Ishikawa (cell line): ENCODE measurements at regions not wholly inside any gene's neighbourhood (a gene's known extent, or its start where the extent isn't known, plus 50 kb on each side); places are given as distances from the start of the nearest gene placed in this dataset.

Source experiments
- CREB1 ChIP-seq: IDR thresholded peaks from 2 replicates; pipeline ENCODE4 v1.6.1; 2012; ENCODE audit warnings: low read depth
- EGR1 ChIP-seq: IDR thresholded peaks from 2 replicates; pipeline ENCODE4 v1.6.1; 2012
- EP300 ChIP-seq: IDR thresholded peaks from 2 replicates; pipeline ENCODE4 v1.6.1; 2012; ENCODE audit warnings: borderline replicate concordance
- TF ChIP-seq, protein P1 (sequence below): IDR thresholded peaks from 2 replicates; pipeline ENCODE4 v1.6.1; 2012

DNA sequence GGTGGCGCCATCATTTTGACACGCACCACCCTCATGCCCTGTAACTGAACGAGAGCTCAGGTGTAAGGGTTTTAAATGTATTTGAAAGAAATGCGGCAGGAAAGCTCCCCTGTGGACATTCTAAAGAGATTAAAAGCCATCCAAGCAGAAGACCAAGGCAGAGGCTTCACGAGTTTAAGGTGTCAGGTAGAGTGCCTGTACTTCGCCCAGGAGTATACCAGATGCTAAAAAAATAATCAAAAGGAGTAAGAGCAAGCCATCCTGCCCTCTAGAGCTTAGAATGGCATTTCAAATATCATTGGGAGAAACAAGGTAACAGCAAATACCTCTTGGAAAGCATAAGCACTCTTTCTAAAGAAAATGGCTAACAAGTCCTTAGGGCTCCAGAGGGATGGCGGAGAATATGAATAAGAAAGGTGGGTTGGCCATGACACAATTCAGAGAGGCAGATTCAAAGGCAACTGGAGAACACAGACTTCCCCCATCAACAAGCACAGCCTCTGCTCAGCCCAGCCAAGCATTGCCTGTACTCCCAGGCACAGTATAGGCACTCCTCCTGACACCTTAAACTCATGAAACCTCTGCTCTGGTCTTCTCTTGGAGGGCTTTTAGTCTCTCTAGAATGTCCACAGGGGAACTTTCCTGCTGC, 447.6 kb downstream of the SUCLA2 start:
- TF ChIP-seq, protein P1, sequence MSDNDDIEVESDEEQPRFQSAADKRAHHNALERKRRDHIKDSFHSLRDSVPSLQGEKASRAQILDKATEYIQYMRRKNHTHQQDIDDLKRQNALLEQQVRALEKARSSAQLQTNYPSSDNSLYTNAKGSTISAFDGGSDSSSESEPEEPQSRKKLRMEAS = no peak
- TF ChIP-seq EP300 (no peak), CREB1 (no peak), EGR1 (no peak)
